ENCODE measurements at regions not wholly inside any gene's neighbourhood (a gene's known extent, or its start where the extent isn't known, plus 50 kb on each side); places are given as distances from the start of the nearest gene placed in this dataset.

DNA sequence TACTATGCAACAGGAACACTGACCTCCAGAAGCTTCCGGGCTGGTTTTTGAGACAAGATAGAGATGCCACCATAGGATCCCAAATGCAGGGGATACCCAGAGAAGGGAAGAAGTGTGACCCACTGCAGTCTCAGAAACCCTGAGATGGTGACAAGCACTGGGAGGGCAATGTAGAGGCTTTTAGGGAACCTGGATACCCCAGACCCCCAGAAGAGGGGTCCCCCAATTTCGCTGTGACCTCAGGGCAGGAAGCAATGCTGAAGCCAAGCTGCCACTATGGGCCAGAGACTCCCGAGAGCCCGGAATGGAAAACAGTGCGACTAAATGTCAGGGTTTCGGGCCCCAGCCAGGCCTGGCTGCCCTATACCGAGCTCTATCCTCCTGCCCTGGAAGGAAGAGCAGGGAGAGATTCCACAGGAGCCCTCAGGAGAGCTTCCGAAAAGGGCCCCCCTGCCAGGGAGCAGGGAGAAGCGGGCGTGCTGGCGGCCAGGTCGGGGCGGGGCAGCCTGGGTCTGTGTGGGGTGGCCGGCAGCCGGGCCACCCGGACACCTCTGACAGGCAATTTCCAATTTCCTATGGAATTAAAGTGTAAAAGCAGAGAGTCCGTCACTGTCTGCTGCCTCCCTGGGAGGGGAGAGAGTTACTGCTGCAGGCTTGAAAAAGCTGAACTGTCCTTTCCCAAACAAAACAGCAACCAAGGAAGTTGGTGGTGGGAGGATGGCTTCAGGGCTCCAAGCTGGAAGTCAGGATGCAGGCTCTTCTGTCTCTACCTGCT lies 154.2 kb downstream of the FGF18 start:
- no peaks in the 10 kb centered on the region for H3K4me1 ChIP-seq (ENCODE audit: control insufficient read depth in 2 of 3, insufficient read depth in 2 of 3, low read depth in 1 of 3, low read length in 3 of 3)
- TF ChIP-seq, protein P1, sequence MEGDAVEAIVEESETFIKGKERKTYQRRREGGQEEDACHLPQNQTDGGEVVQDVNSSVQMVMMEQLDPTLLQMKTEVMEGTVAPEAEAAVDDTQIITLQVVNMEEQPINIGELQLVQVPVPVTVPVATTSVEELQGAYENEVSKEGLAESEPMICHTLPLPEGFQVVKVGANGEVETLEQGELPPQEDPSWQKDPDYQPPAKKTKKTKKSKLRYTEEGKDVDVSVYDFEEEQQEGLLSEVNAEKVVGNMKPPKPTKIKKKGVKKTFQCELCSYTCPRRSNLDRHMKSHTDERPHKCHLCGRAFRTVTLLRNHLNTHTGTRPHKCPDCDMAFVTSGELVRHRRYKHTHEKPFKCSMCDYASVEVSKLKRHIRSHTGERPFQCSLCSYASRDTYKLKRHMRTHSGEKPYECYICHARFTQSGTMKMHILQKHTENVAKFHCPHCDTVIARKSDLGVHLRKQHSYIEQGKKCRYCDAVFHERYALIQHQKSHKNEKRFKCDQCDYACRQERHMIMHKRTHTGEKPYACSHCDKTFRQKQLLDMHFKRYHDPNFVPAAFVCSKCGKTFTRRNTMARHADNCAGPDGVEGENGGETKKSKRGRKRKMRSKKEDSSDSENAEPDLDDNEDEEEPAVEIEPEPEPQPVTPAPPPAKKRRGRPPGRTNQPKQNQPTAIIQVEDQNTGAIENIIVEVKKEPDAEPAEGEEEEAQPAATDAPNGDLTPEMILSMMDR (IDR thresholded peaks at IDR 0.05; ENCODE audit: borderline replicate concordance, extremely low read depth, insufficient read depth): no peak
- no peak for FAIRE-seq
- H3K9me3 ChIP-seq (ENCODE audit: control insufficient read depth in 2 of 3, insufficient read depth in 1 of 3, low read length in 3 of 3): peaks cover 0 to 12% (median 1%) of the 10 kb centered on the region in 3 donors
- no peak overlapping the region for H3K27ac ChIP-seq (ENCODE audit: low read depth in 2 of 2, low read length in 2 of 2)
- intact Hi-C loops (cut with DNase I): no loop called here
- H3K27me3 ChIP-seq (ENCODE audit: control insufficient read depth, insufficient read depth, low read length): no peaks in the 10 kb centered on the region
- H3K9ac ChIP-seq (ENCODE audit: low read length in 3 of 3): no peak overlapping the region
- H3K36me3 ChIP-seq (ENCODE audit: control insufficient read depth in 2 of 3, insufficient read depth in 3 of 3, low read length in 3 of 3): no peaks in the 10 kb centered on the region
- H3K4me3 ChIP-seq (ENCODE audit: low read length in 3 of 3): no peak overlapping the region
- DNase-seq: peak in 4 of 5 donors; percentile 16 to 55 (median 30)

DNA sequence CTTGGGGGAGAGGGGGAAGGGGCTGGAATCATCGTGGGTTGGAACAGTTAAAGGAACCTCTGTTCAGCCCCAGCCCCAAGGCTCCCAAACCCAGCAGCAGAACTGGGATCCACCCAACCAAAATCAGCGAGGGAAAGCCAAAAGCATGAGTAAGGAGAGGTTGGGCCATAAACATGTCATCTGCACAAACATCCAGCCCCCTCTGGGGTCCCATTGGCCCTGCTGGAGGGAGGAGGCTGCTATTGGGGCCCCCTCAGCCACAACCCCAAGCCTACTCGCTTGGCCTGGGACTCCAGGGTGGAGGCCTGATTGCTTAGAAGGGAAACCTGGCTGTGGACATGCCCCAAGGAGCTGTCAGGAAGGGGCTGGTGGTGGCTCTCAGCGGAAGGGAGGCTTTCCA lies 154.9 kb downstream of the FGF18 start:
- Histone ChIP-seq H3K36me3 (ENCODE audit: control insufficient read depth in 2 of 3, insufficient read depth in 3 of 3, low read length in 3 of 3) (no peaks in the 10 kb centered on the region), H3K27me3 (ENCODE audit: control insufficient read depth, insufficient read depth, low read length) (no peaks in the 10 kb centered on the region), H3K9me3 (ENCODE audit: control insufficient read depth in 2 of 3, insufficient read depth in 1 of 3, low read length in 3 of 3) (peaks cover 0 to 7% (median 0%) of the 10 kb centered on the region in 3 donors), H3K4me3 (ENCODE audit: low read length in 3 of 3) (no peak overlapping the region), H3K9ac (ENCODE audit: low read length in 3 of 3) (no peak overlapping the region), H3K27ac (ENCODE audit: low read depth in 2 of 2, low read length in 2 of 2) (no peak overlapping the region), H3K4me1 (ENCODE audit: control insufficient read depth in 2 of 3, insufficient read depth in 2 of 3, low read depth in 1 of 3, low read length in 3 of 3) (no peaks in the 10 kb centered on the region)
- no peak for DNase-seq
- FAIRE-seq: no peak
- intact Hi-C loops (cut with DNase I): no loop called here
- TF ChIP-seq, protein P1 (IDR thresholded peaks at IDR 0.05; ENCODE audit: borderline replicate concordance, extremely low read depth, insufficient read depth): no peak

DNA sequence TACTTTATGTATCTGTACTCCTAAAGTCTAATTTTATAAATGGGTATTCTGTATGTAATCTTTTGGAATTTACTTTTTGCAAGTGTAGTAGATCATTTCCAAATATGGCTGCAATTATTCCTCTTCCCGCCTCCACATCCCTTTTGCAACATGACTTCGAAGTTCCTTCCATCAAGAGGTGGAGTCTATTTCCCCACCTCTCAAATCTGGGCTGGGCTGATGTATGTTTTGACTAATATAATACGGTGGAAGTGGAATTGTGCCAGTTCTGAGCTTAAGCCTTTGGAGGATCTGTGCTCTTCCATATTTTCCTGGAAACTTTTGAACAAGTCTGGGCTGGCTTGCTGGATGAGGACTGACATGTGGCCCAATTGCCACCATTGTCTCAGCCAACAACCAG lies 155.9 kb downstream of the FGF18 start:
- FAIRE-seq: no peak
- no peaks in the 10 kb centered on the region for H3K27me3 ChIP-seq (ENCODE audit: control insufficient read depth, insufficient read depth, low read length)
- intact Hi-C loops (cut with DNase I): no loop called here
- H3K4me1 ChIP-seq (ENCODE audit: control insufficient read depth in 2 of 3, insufficient read depth in 2 of 3, low read depth in 1 of 3, low read length in 3 of 3): no peaks in the 10 kb centered on the region
- DNase-seq: no peak
- H3K36me3 ChIP-seq (ENCODE audit: control insufficient read depth in 2 of 3, insufficient read depth in 3 of 3, low read length in 3 of 3): no peaks in the 10 kb centered on the region
- no peak overlapping the region for H3K9ac ChIP-seq (ENCODE audit: low read length in 3 of 3)
- H3K4me3 ChIP-seq (ENCODE audit: low read length in 3 of 3): no peak overlapping the region
- TF ChIP-seq, protein P1 (IDR thresholded peaks at IDR 0.05; ENCODE audit: borderline replicate concordance, extremely low read depth, insufficient read depth): no peak
- H3K9me3 ChIP-seq (ENCODE audit: control insufficient read depth in 2 of 3, insufficient read depth in 1 of 3, low read length in 3 of 3): peaks cover 0 to 7% (median 0%) of the 10 kb centered on the region in 3 donors
- H3K27ac ChIP-seq (ENCODE audit: low read depth in 2 of 2, low read length in 2 of 2): no peak overlapping the region
